Trophoblast cell (in vitro differentiated cells and primary cell): ENCODE measurements at regions not wholly inside any gene's neighbourhood (a gene's known extent, or its start where the extent isn't known, plus 50 kb on each side); places are given as distances from the start of the nearest gene placed in this dataset.

Experiments used
- DNase-seq, 2 donors: peaks; one replicate each; pipeline ENCODE4 v3.0.0-alpha.2; 2016
- H2AFZ ChIP-seq: 2 replicates; pipeline ENCODE4 v1.6.1; 2013; ENCODE audit warnings: low read length, moderate library complexity, mild to moderate bottlenecking; ENCODE audit not compliant: insufficient read depth, poor library complexity
- H2AK5ac ChIP-seq: 2 replicates; pipeline ENCODE4 v1.6.1; 2013; ENCODE audit warnings: mild to moderate bottlenecking, low read length
- H2BK120ac ChIP-seq: 2 replicates; pipeline ENCODE4 v1.6.1; 2013; ENCODE audit warnings: low read length, mild to moderate bottlenecking, moderate library complexity; ENCODE audit not compliant: insufficient read depth, poor library complexity
- H2BK12ac ChIP-seq: 2 replicates; pipeline ENCODE4 v1.6.1; 2013; ENCODE audit warnings: mild to moderate bottlenecking, low read length, moderate library complexity
- H2BK5ac ChIP-seq: 2 replicates; pipeline ENCODE4 v1.6.1; 2013; ENCODE audit warnings: low read length, low read depth, moderate library complexity, mild to moderate bottlenecking; ENCODE audit not compliant: poor library complexity
- H3K14ac ChIP-seq: 2 replicates; pipeline ENCODE4 v1.6.1; 2013; ENCODE audit warnings: mild to moderate bottlenecking, low read length
- H3K18ac ChIP-seq: 2 replicates; pipeline ENCODE4 v1.6.1; 2013; ENCODE audit warnings: mild to moderate bottlenecking, low read length
- H3K23ac ChIP-seq: 2 replicates; pipeline ENCODE4 v1.6.1; 2013; ENCODE audit warnings: low read length
- H3K27ac ChIP-seq: 2 replicates; pipeline ENCODE4 v1.5.1; 2013; ENCODE audit warnings: low read depth, mild to moderate bottlenecking, inconsistent platforms, low read length, moderate library complexity
- H3K27me3 ChIP-seq: 2 replicates; pipeline ENCODE4 v1.6.1; 2013; ENCODE audit warnings: inconsistent platforms, mild to moderate bottlenecking, low read length, moderate library complexity; ENCODE audit not compliant: insufficient read depth
- H3K36me3 ChIP-seq, 2 experiments: 1 replicate in 1 of 2; 2 replicates in 1 of 2; pipeline ENCODE4 v1.6.1; 2013; ENCODE audit warnings: low read length in 2 of 2, mild to moderate bottlenecking in 2 of 2, moderate library complexity in 1 of 2; ENCODE audit not compliant: insufficient read depth in 2 of 2, control insufficient read depth in 1 of 2
- H3K4ac ChIP-seq: 2 replicates; pipeline ENCODE4 v1.6.1; 2013; ENCODE audit warnings: low read depth, mild to moderate bottlenecking, low read length, moderate library complexity
- H3K4me1 ChIP-seq, 2 experiments: 1 replicate in 1 of 2; 2 replicates in 1 of 2; pipeline ENCODE4 v1.6.1; 2013; ENCODE audit warnings: low read length in 2 of 2, mild to moderate bottlenecking in 2 of 2, moderate library complexity in 1 of 2; ENCODE audit not compliant: insufficient read depth in 2 of 2, control insufficient read depth in 1 of 2
- H3K4me2 ChIP-seq: 2 replicates; pipeline ENCODE4 v1.6.1; 2013; ENCODE audit warnings: inconsistent platforms, mild to moderate bottlenecking, low read length, moderate library complexity
- H3K4me3 ChIP-seq: 2 replicates; pipeline ENCODE4 v1.5.1; 2013; ENCODE audit warnings: mild to moderate bottlenecking, low read depth, low read length, inconsistent platforms
- H3K79me1 ChIP-seq: one replicate; pipeline ENCODE4 v1.6.1; 2013; ENCODE audit warnings: low read length
- H3K79me2 ChIP-seq: 2 replicates; pipeline ENCODE4 v1.6.1; 2013; ENCODE audit warnings: low read length, mild to moderate bottlenecking; ENCODE audit not compliant: control insufficient read depth, insufficient read depth, poor library complexity
- H3K9ac ChIP-seq: 2 replicates; pipeline ENCODE4 v1.6.1; 2013; ENCODE audit warnings: mild to moderate bottlenecking, low read length
- H3K9me3 ChIP-seq: 2 replicates; pipeline ENCODE4 v1.6.1; 2013; ENCODE audit warnings: low read depth, mild to moderate bottlenecking, control low read depth, inconsistent platforms, low read length; ENCODE audit not compliant: insufficient read depth
- H4K12ac ChIP-seq: 2 replicates; pipeline ENCODE4 v1.6.1; 2013; ENCODE audit warnings: low read depth, mild to moderate bottlenecking, low read length, moderate library complexity
- H4K8ac ChIP-seq: 2 replicates; pipeline ENCODE4 v1.6.1; 2013; ENCODE audit warnings: low read depth, mild to moderate bottlenecking, low read length, moderate library complexity
- H4K91ac ChIP-seq: one replicate; pipeline ENCODE4 v1.6.1; 2013; ENCODE audit warnings: low read depth, mild to moderate bottlenecking, low read length, moderate library complexity
- WGBS: extraction: QIAGEN DNeasy Blood & Tissue Kit; methylation state at CpG from one replicate; pipeline ENCODE4 v1.1.7; 2013; ENCODE audit warnings: missing lambda C conversion rate; ENCODE audit not compliant: insufficient read length, insufficient coverage; ENCODE audit errors: extremely low coverage; 5-methylcytosine and 5-hydroxymethylcytosine counted together

- no peak overlapping the region for H2BK12ac ChIP-seq
- H3K4me3 ChIP-seq, result no peak overlapping the region
- H3K4me1 ChIP-seq, result no peaks in the 10 kb centered on the region
- no CpG with 5 or more reads among the region's 2 CpGs for WGBS
- H2AFZ ChIP-seq, result no peak overlapping the region
- H3K27me3 ChIP-seq, result no peaks in the 10 kb centered on the region
- H3K79me1 ChIP-seq, result no peaks in the 10 kb centered on the region
- H2BK120ac ChIP-seq, result no peak overlapping the region
- no peaks in the 10 kb centered on the region for H3K36me3 ChIP-seq
- H4K12ac ChIP-seq, result no peak overlapping the region
- no peaks in the 10 kb centered on the region for H3K9me3 ChIP-seq
- no peak overlapping the region for H3K4ac ChIP-seq
- no peak overlapping the region for H3K23ac ChIP-seq
- no peak overlapping the region for H2BK5ac ChIP-seq
- H3K27ac ChIP-seq, result no peak overlapping the region
- H3K9ac ChIP-seq, result no peak overlapping the region
- no peaks in the 10 kb centered on the region for H3K79me2 ChIP-seq
- no peak overlapping the region for H4K91ac ChIP-seq
- DNase-seq, result peak; percentile 37 to 70
- no peak overlapping the region for H3K14ac ChIP-seq
- no peak overlapping the region for H2AK5ac ChIP-seq
- no peak overlapping the region for H4K8ac ChIP-seq
- H3K4me2 ChIP-seq, result no peak overlapping the region
- no peak overlapping the region for H3K18ac ChIP-seq
Observed at GRCh38 chr13:46961719-46962118, 64.9 kb upstream of the HTR2A start.

GRCh38 chr13:46953941-46954340, 57.1 kb upstream of the HTR2A start:
- no peaks in the 10 kb centered on the region for H3K27me3 ChIP-seq
- no peak overlapping the region for H3K14ac ChIP-seq
- no peaks in the 10 kb centered on the region for H3K9me3 ChIP-seq
- H4K91ac ChIP-seq, result no peak overlapping the region
- H3K9ac ChIP-seq, result no peak overlapping the region
- no peak overlapping the region for H3K27ac ChIP-seq
- no peaks in the 10 kb centered on the region for H3K4me1 ChIP-seq
- DNase-seq, result peak in 1 of 2 donors; percentile 5
- H3K79me2 ChIP-seq, result no peaks in the 10 kb centered on the region
- H2BK5ac ChIP-seq, result no peak overlapping the region
- H4K8ac ChIP-seq, result no peak overlapping the region
- no peak overlapping the region for H3K4me3 ChIP-seq
- no peak overlapping the region for H2AFZ ChIP-seq
- no peak overlapping the region for H4K12ac ChIP-seq
- no CpG with 5 or more reads among the region's 2 CpGs for WGBS
- no peak overlapping the region for H2AK5ac ChIP-seq
- no peak overlapping the region for H3K23ac ChIP-seq
- no peak overlapping the region for H3K18ac ChIP-seq
- no peak overlapping the region for H2BK120ac ChIP-seq
- H3K4me2 ChIP-seq, result no peak overlapping the region
- no peaks in the 10 kb centered on the region for H3K79me1 ChIP-seq
- H2BK12ac ChIP-seq, result no peak overlapping the region
- no peaks in the 10 kb centered on the region for H3K36me3 ChIP-seq
- H3K4ac ChIP-seq, result no peak overlapping the region

GRCh38 chr13:46953331-46953730, 56.5 kb upstream of the HTR2A start:
- H2AFZ ChIP-seq, result no peak overlapping the region
- no CpG with 5 or more reads among the region's 3 CpGs for WGBS
- no peak overlapping the region for H2AK5ac ChIP-seq
- no peak overlapping the region for H2BK12ac ChIP-seq
- DNase-seq, result no peak
- H2BK120ac ChIP-seq, result no peak overlapping the region
- H3K4me1 ChIP-seq, result no peaks in the 10 kb centered on the region
- no peak overlapping the region for H3K4me3 ChIP-seq
- H3K4ac ChIP-seq, result no peak overlapping the region
- H3K79me2 ChIP-seq, result no peaks in the 10 kb centered on the region
- no peak overlapping the region for H3K23ac ChIP-seq
- no peaks in the 10 kb centered on the region for H3K9me3 ChIP-seq
- no peaks in the 10 kb centered on the region for H3K79me1 ChIP-seq
- H4K91ac ChIP-seq, result no peak overlapping the region
- H2BK5ac ChIP-seq, result no peak overlapping the region
- no peaks in the 10 kb centered on the region for H3K27me3 ChIP-seq
- no peaks in the 10 kb centered on the region for H3K36me3 ChIP-seq
- no peak overlapping the region for H4K8ac ChIP-seq
- H3K27ac ChIP-seq, result no peak overlapping the region
- no peak overlapping the region for H3K14ac ChIP-seq
- H3K18ac ChIP-seq, result no peak overlapping the region
- H4K12ac ChIP-seq, result no peak overlapping the region
- H3K9ac ChIP-seq, result no peak overlapping the region
- H3K4me2 ChIP-seq, result no peak overlapping the region

- no peak overlapping the region for H3K4me3 ChIP-seq
- no peak overlapping the region for H2AFZ ChIP-seq
- H3K27ac ChIP-seq, result no peak overlapping the region
- H2BK12ac ChIP-seq, result no peak overlapping the region
- H3K4me1 ChIP-seq, result no peaks in the 10 kb centered on the region
- no peak overlapping the region for H3K18ac ChIP-seq
- H4K8ac ChIP-seq, result no peak overlapping the region
- H3K9ac ChIP-seq, result no peak overlapping the region
- no peak overlapping the region for H3K4ac ChIP-seq
- H2BK120ac ChIP-seq, result no peak overlapping the region
- H4K12ac ChIP-seq, result no peak overlapping the region
- H3K79me2 ChIP-seq, result no peaks in the 10 kb centered on the region
- no peak overlapping the region for H3K23ac ChIP-seq
- no peak for DNase-seq
- H3K27me3 ChIP-seq, result no peaks in the 10 kb centered on the region
- H3K36me3 ChIP-seq, result no peaks in the 10 kb centered on the region
- H2AK5ac ChIP-seq, result no peak overlapping the region
- no peaks in the 10 kb centered on the region for H3K79me1 ChIP-seq
- H2BK5ac ChIP-seq, result no peak overlapping the region
- no peak overlapping the region for H3K14ac ChIP-seq
- no peaks in the 10 kb centered on the region for H3K9me3 ChIP-seq
- no peak overlapping the region for H3K4me2 ChIP-seq
- no peak overlapping the region for H4K91ac ChIP-seq
- no CpG with 5 or more reads among the region's 6 CpGs for whole genome bisulfite sequencing
Observed at GRCh38 chr13:46951516-46951915, 54.7 kb upstream of the HTR2A start.
